A549 (cell line): ENCODE measurements at regions not wholly inside any gene's neighbourhood (a gene's known extent, or its start where the extent isn't known, plus 50 kb on each side); places are given as distances from the start of the nearest gene placed in this dataset.

Source experiments
- ATAC-seq, 2 experiments: fragments of 200-7000 bp in 1 of 2; fragments of >200 bp in 1 of 2; cut with Nextera tagmentation in 1 of 2; cut with Tn5 transposase in 1 of 2; 3 replicates each; pipeline versions ENCODE4 v1.8.0 to v1.9.1; 2018 to 2020; ENCODE audit warnings: mild to moderate bottlenecking in 1 of 2, moderate library complexity in 1 of 2
- CTCF ChIA-PET: fragments of 300-600 bp; sonication (Branson Sonifier 250); formaldehyde crosslinking; extraction: SDS; loops from one replicate; lab custom pipeline; 2021; ENCODE audit warnings: antibody characterized with exemption, inconsistent platforms; lab: Yijun Ruan, JAX
- POLR2A ChIA-PET: fragments of 350-600 bp; formaldehyde crosslinking; extraction: SDS; loops from one replicate; lab custom pipeline; 2021; ENCODE audit warnings: antibody characterized with exemption, inconsistent platforms; lab: Yijun Ruan, JAX
- DNase-seq, 2 experiments: peaks; one replicate each; pipeline versions ENCODE4 v3.0.0 to v3.0.0-alpha.2; 2011 to 2016; ENCODE audit warnings: low read depth in 1 of 2, low spot score in 1 of 2
- FAIRE-seq: peaks from 2 replicates; lab custom pipeline; 2011; peaks lifted over from hg19 to GRCh38; lab: Jason Lieb, UNC
- H3K27ac ChIP-seq, 2 experiments: fragments of >200 bp; sonication (Bioruptor Twin); formaldehyde crosslinking; 3 replicates each; pipeline ENCODE4 v1.5.1; 2016 to 2017
- H3K4me1 ChIP-seq: fragments of >200 bp; sonication (Bioruptor Twin); formaldehyde crosslinking; 3 replicates; pipeline ENCODE4 v1.6.1; 2016
- H3K4me2 ChIP-seq: fragments of >200 bp; sonication (Bioruptor Twin); formaldehyde crosslinking; 3 replicates; pipeline ENCODE4 v1.6.1; 2016
- H3K4me3 ChIP-seq: fragments of >200 bp; sonication (Bioruptor Twin); formaldehyde crosslinking; 3 replicates; pipeline ENCODE4 v1.5.1; 2016
- H3K9me3 ChIP-seq: fragments of >200 bp; sonication (Bioruptor Twin); formaldehyde crosslinking; 3 replicates; pipeline ENCODE4 v1.6.1; 2016
- ATOH8 ChIP-seq: fragments of 250-450 bp; sonication (Bioruptor Pico); IDR thresholded peaks from 2 replicates; pipeline ENCODE4 v1.5.0; 2020; ENCODE audit warnings: low read depth, mild to moderate bottlenecking, moderate library complexity
- BCL3 ChIP-seq: fragments of >200 bp; sonication (Bioruptor Twin); formaldehyde crosslinking; IDR thresholded peaks from 3 replicates; pipeline ENCODE4 v1.6.1; 2016
- BHLHE40 ChIP-seq: IDR thresholded peaks from 2 replicates; pipeline ENCODE4 v1.6.1; 2012; ENCODE audit warnings: low read depth, low read length, inconsistent platforms
- CBX8 ChIP-seq: fragments of 200-600 bp; sonication (generic); IDR thresholded peaks from 2 replicates; pipeline ENCODE4 v1.6.1; 2016
- CTCF ChIP-seq: fragments of >200 bp; sonication (Bioruptor Twin); formaldehyde crosslinking; IDR thresholded peaks from 3 replicates; pipeline ENCODE4 v1.5.1; 2016
- EHMT2 ChIP-seq: fragments of 200-600 bp; sonication (generic); IDR thresholded peaks from 2 replicates; pipeline ENCODE4 v1.6.1; 2016; ENCODE audit warnings: antibody characterized with exemption, low read depth, mild to moderate bottlenecking, moderate library complexity
- EP300 ChIP-seq, 2 experiments: fragments of >200 bp; sonication (Bioruptor Twin); formaldehyde crosslinking; IDR thresholded peaks; 2 replicates in 1 of 2; 3 replicates in 1 of 2; pipeline ENCODE4 v1.6.1; 2016 to 2017
- ESRRA ChIP-seq: fragments of 150-350 bp; IDR thresholded peaks from 2 replicates; pipeline ENCODE4 v1.6.1; 2014; ENCODE audit warnings: mild to moderate bottlenecking, low read length, borderline replicate concordance
- HOXA7 ChIP-seq: fragments of 250-450 bp; sonication (Bioruptor Pico); IDR thresholded peaks from 2 replicates; pipeline ENCODE4 v1.5.0; 2020; ENCODE audit warnings: mild to moderate bottlenecking, moderate library complexity
- JUNB ChIP-seq: fragments of >200 bp; sonication (Bioruptor Twin); formaldehyde crosslinking; IDR thresholded peaks from 2 replicates; pipeline ENCODE4 v1.6.1; 2016
- MAFK ChIP-seq: fragments of 450-650 bp; IDR thresholded peaks from 2 replicates; pipeline ENCODE4 v1.6.1; 2014; ENCODE audit not compliant: partially characterized antibody
- NFE2L2 ChIP-seq: fragments of 150-350 bp; conservative IDR thresholded peaks from 2 replicates; pipeline ENCODE4 v1.6.1; 2014; ENCODE audit warnings: low read length
- NPAS2 ChIP-seq: fragments of 250-450 bp; sonication (Bioruptor Pico); IDR thresholded peaks from 2 replicates; pipeline ENCODE4 v1.8.0; 2022; ENCODE audit warnings: mild to moderate bottlenecking, moderate library complexity, borderline replicate concordance
- NR3C1 ChIP-seq: fragments of >200 bp; sonication (Bioruptor Twin); formaldehyde crosslinking; IDR thresholded peaks from 3 replicates; pipeline ENCODE4 v1.6.1; 2017
- PHF8 ChIP-seq: fragments of 200-600 bp; sonication (generic); IDR thresholded peaks from 2 replicates; pipeline ENCODE4 v1.6.1; 2016; ENCODE audit warnings: low read depth, mild to moderate bottlenecking, antibody characterized with exemption, moderate library complexity, borderline replicate concordance
- POLR2A ChIP-seq: IDR thresholded peaks from 2 replicates; pipeline ENCODE4 v1.6.1; 2012; ENCODE audit warnings: mild to moderate bottlenecking, low read length
- RARB ChIP-seq: fragments of 250-450 bp; sonication (Bioruptor Pico); IDR thresholded peaks from 2 replicates; pipeline ENCODE4 v1.8.0; 2021; ENCODE audit warnings: mild to moderate bottlenecking, moderate library complexity
- REST ChIP-seq: fragments of 200-600 bp; sonication (generic); IDR thresholded peaks from 2 replicates; pipeline ENCODE4 v1.6.1; 2016; ENCODE audit warnings: antibody characterized with exemption, mild to moderate bottlenecking, moderate library complexity
- SREBF2 ChIP-seq: fragments of 450-650 bp; IDR thresholded peaks from 2 replicates; pipeline ENCODE4 v1.6.1; 2014; ENCODE audit warnings: mild to moderate bottlenecking, moderate library complexity
- TP53 ChIP-seq: fragments of 250-450 bp; sonication (Bioruptor Pico); IDR thresholded peaks from 2 replicates; pipeline ENCODE4 v1.5.0; 2021; ENCODE audit warnings: mild to moderate bottlenecking, moderate library complexity
- USF2 ChIP-seq: fragments of 450-650 bp; IDR thresholded peaks from 2 replicates; pipeline ENCODE4 v1.6.1; 2014; ENCODE audit warnings: antibody characterized with exemption
- ZFP36 ChIP-seq: fragments of 450-650 bp; IDR thresholded peaks from 2 replicates; pipeline ENCODE4 v1.6.1; 2014; ENCODE audit warnings: borderline replicate concordance; ENCODE audit not compliant: partially characterized antibody
- ZSCAN20 ChIP-seq: fragments of 250-450 bp; sonication (Bioruptor Pico); IDR thresholded peaks from 2 replicates; pipeline ENCODE4 v1.8.0; 2022; ENCODE audit warnings: mild to moderate bottlenecking, moderate library complexity
- WGBS: methylation state at CpG from one replicate; pipeline ENCODE4 v1.1.6; 2017; ENCODE audit errors: missing lambda C conversion rate; 5-methylcytosine and 5-hydroxymethylcytosine counted together
- TF ChIP-seq, protein P1 (sequence below): IDR thresholded peaks from 2 replicates; pipeline ENCODE4 v1.6.1; 2012; ENCODE audit warnings: low read depth, borderline replicate concordance
- TF ChIP-seq, protein P2 (sequence below): fragments of >200 bp; sonication (Bioruptor Twin); formaldehyde crosslinking; IDR thresholded peaks from 2 replicates; pipeline ENCODE4 v1.6.1; 2016

- Histone ChIP-seq H3K9me3 (no peaks in the 10 kb centered on the region), H3K27ac (no peak overlapping the region), H3K4me2 (no peak overlapping the region), H3K4me3 (no peak overlapping the region), H3K4me1 (no peaks in the 10 kb centered on the region)
- ATAC-seq (no peak), FAIRE-seq (no peak), DNase-seq (no peak)
- TF ChIP-seq EHMT2 (no peak), MAFK (no peak), SREBF2 (no peak), CTCF (no peak), BHLHE40 (no peak), POLR2A (no peak), REST (no peak), EP300 (IDR thresholded peaks at IDR 0.05) (no peak), CBX8 (no peak), USF2 (no peak), NPAS2 (no peak), ZSCAN20 (no peak), ATOH8 (CRISPR knock-in tag) (no peak), PHF8 (no peak), JUNB (no peak), TP53 (CRISPR knock-in tag) (no peak), ZFP36 (no peak)
- TF ChIP-seq, protein P1, sequence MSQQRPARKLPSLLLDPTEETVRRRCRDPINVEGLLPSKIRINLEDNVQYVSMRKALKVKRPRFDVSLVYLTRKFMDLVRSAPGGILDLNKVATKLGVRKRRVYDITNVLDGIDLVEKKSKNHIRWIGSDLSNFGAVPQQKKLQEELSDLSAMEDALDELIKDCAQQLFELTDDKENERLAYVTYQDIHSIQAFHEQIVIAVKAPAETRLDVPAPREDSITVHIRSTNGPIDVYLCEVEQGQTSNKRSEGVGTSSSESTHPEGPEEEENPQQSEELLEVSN = no peak
- ChIA-PET POLR2A (no interaction called here), CTCF (no interaction called here)
- 0% methylated on average over 2 of the region's 2 CpGs for WGBS
Observed at GRCh38 chr20:12287575-12287974, 369.9 kb downstream of the BTBD3 start.

DNA sequence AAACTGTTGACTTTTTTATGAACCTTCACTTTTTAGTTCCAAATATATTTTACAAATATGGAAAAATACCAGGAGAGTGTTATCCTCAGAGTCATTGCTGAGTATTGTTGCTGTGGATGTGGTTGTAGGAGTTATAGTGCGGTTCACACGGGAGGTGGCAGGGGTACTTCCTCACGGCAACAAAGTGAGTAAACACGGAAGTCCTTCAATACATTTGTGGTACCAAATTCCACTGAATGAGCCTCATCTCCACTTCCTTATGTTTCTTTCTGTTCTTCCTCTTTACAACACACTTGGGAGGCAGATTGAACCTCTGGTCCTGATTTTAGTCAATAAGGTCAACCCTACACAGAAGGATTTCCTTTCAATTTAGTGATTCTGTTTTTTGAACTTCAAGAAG lies 371.8 kb downstream of the BTBD3 start:
- FAIRE-seq (no peak), ATAC-seq (no peak), DNase-seq (no peak)
- ChIA-PET POLR2A (no interaction called here), CTCF (interaction anchor here (1.0 kb wide), 1 partner anchor 16 kb away, joined by 3 read pairs; no protein-coding TSS in a partner anchor)
- H3K4me1 ChIP-seq = no peaks in the 10 kb centered on the region
- H3K9me3 ChIP-seq = no peaks in the 10 kb centered on the region
- TF ChIP-seq NR3C1 = no peak
- TF ChIP-seq USF2 = no peak
- no peak for TF ChIP-seq BCL3
- TF ChIP-seq EP300 (IDR thresholded peaks at IDR 0.05) = no peak
- TF ChIP-seq, protein P2, sequence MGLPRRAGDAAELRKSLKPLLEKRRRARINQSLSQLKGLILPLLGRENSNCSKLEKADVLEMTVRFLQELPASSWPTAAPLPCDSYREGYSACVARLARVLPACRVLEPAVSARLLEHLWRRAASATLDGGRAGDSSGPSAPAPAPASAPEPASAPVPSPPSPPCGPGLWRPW = no peak
- TF ChIP-seq ESRRA = no peak
- TF ChIP-seq NFE2L2 = no peak
- TF ChIP-seq RARB (CRISPR knock-in tag) = no peak
- TF ChIP-seq HOXA7 (CRISPR knock-in tag) = no peak
- TF ChIP-seq TP53 (CRISPR knock-in tag) = no peak
- H3K27ac ChIP-seq = no peak overlapping the region
- H3K4me3 ChIP-seq = no peak overlapping the region
- 17% methylated on average over 4 of the region's 4 CpGs for WGBS
- H3K4me2 ChIP-seq = no peak overlapping the region
